Kasumi-1 (cell line): ENCODE measurements at regions not wholly inside any gene's neighbourhood (a gene's known extent, or its start where the extent isn't known, plus 50 kb on each side); places are given as distances from the start of the nearest gene placed in this dataset.

ENCODE experiments used
- DNase-seq, 2 experiments: peaks; one replicate each; lab custom pipeline; 2025; lab: John Stamatoyannopoulos, UW

- no peak for DNase-seq
These were observed 511.8 kb downstream of the METTL15 start for GRCh38 chr11:28619846-28620540.

DNA sequence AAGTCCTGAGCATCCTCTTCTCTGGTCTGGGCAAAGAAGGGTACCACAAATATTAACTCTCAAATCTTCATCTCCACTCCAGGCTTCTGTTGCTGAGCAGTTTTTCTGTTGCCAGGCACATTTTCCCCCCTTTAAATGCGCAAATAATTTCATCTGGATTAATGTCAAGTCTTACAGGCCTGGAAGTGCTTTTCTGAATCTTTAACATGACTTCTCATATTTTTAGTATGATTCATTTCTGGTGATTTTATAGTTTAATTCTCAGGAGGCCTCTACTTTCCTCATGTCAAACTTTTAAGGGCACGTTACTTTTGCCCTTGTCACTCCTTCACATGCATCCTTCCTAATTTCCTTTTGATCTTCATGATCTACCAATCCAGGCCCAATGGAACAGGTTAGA, 510.2 kb downstream of the METTL15 start:
- DNase-seq, result no peak

- DNase-seq, result no peak
These were observed 508.2 kb downstream of the METTL15 start for GRCh38 chr11:28616160-28616965.

DNA sequence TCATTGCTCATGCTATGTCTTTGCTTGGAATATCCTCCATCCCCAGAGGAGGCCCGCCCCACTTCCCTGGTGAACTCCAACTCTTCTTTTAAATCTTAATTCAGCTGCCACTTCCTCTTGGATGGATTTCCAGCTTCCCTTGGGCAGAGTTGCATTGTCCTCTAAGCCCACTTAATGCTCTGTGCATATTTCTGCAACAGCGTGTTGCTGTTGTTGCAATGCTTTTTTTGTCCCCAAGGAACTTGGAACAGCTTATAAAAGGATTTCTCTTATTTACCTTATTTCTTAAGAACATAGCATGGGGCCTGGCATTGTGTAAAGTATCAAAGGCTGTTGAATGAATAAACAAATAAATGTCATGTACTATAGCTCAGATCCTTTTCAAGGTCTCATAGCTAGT, 507.4 kb downstream of the METTL15 start:
- DNase-seq, result no peak

DNA sequence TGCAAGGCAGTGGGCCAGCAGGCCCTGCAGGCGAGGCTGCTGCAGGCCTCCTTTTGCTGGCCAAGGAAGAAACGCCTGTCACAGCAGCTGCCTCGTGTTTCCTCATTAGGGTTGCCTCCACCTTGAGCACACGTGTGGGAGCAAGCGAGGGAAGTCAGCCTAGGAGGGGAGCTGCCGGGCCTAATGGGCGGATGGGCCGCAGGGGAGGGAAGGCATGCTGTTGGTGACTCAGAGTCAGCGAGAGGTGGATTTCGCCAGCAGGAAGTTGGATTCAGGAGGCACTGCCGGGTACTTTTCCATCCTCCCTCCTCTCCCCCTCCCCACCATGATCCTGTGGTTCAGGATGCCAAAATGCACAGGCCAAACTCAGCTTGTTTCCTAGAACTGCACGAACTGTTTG, 498.7 kb downstream of the METTL15 start:
- no peak for DNase-seq

DNA sequence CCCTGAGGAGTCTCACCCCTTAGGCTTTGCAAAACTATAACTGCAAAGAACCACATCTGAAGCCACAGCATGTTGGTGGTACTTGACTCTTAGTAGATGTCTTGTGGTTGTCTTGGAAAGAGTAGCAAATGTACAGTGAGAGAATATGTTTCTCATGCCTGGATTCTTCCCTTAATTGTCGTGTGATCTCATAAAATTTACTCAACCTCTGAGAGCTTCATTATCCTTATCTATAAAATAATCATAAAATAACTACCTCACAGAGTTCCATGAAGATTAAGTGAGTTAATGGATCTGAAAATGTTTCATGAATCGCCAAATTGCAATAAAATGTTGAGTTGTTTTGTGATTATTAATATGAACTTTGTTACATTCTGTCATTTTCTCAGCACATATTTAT, 491.5 kb downstream of the METTL15 start:
- DNase-seq, result no peak

DNA sequence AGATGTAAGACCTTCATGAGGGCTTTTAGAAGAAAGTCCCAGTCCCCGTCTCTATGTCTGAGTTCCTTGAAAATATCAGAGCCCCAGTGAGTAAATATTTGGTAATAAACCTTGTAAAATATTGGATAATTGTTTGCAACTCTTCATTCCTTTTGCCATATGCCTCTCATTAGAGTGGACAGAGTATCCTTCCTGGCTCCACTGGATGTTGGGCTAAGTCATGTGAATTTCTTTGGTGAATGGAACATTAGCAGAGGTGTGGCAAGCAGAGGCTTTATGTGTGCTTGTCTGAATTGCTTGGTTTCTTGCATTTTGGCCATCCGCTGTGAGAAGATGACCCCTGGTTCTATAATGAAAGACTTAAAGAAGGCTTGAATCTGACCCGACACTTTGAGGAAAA, 490.3 kb downstream of the METTL15 start:
- DNase-seq, result no peak

- DNase-seq, result no peak
These were observed 488.6 kb downstream of the METTL15 start for GRCh38 chr11:28596816-28597215.

DNA sequence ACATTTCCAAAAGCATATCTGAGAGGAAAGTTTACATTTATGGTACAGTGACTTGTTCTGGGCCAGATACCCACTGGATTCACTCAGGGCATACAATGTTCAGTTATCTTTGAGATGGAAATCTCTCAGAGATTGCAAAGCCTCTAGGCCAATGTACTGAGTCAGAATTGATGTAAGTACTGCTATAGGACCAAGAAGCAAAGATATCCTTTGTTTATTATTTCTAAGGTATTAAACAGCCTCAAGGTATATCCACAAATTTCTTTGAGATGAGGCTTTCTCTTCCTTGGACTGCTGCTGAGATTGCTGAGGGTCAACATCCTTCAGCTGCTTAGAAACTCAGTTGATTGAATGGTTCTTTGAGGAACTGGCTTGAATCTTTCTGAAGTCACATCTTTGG, 484.0 kb downstream of the METTL15 start:
- DNase-seq, result no peak

DNA sequence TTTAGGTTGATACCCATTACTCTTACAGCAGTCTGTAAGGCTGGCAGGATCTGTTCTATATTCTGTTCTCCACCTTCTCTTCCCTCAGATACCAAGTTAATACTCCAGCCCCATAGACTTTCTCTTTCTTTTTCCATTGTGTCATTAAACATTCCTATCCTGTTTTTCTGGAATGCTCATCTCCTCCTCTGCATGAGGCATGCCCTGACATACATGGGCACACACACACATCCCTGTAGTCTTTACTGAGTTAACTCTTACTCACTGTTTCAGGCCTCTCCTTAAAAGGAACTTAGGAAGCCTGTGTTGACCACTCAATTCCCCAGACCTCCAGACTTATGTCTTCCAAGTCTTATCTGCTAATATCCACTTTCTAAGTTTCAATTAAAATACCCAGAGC, 476.8 kb downstream of the METTL15 start:
- no peak for DNase-seq

DNA sequence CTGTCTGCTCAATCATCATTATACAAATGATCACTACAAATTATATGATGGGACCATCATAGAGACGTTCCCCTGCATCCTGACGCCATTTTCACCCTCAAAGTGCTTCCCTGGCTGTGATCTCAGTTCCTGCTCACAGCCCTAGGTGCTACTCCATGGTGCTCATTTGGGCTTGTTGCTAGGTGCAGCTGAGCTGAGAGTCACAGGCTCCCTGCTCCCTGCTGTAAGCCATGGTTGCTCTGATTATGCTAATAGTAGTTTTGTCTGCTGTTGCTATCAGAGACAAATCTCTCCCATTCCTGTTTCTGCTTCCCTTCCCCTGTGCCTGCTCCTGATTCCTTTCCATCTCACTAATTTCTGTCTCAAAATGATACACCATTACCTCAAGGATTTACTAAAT, 474.3 kb downstream of the METTL15 start:
- no peak for DNase-seq

GRCh38 chr11:28581286-28582242, 473.4 kb downstream of the METTL15 start:
- no peak for DNase-seq

- DNase-seq, result no peak
These were observed 463.2 kb downstream of the METTL15 start for GRCh38 chr11:28571371-28571770.

DNA sequence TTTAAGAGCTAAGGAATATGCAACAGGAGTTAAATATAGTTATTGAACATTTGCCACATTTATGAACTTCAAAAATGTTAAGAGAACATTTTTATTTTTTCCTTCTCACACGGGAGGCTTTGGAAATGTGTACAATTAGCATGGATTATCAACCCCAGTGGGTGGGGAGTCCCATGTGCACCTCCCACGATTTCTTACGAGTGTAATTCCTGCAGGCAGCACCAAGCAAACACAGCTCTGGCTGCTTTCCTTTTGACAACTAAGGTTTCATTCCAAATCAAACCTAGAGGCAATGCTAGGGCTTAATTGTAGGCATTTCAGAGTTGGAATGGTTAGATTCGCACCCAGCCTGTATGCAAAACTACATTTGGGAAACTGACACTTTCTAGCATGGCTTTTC, 460.9 kb downstream of the METTL15 start:
- no peak for DNase-seq

DNA sequence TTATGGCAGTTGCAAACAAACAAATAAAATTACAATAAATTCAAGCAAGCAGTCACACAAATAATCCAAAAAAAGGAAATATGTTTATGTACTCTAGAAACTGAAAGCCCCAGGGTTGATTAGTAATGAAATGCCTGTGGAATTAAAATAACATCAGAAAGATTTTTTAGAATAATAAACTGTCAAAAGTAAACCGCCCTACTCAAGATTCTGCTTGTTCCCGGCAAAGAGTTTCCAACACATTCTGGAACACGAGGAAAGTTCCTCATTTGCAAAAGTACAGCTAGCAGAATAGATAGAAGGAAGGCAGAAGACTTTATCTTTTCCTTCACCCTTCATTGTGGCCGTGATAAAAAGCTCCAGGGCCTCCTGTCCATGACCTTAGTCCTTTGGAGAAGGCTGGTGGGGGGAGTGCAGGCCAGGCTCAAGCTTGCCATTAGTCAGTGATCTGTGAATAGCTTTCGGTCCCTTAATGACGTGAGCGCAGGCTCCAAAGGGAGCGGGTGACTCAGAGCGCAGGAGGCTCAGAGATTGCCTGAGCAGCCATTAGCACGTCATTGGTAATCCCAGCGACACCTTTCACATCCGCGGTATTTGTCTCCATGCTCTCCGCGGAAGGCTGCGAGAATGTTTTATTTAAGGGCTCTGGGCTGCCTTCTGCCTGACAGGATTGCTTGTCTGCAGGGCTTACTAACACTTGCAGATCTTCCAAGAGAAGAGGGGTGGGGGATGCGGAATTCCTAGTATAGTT, 458.3 kb downstream of the METTL15 start:
- no peak for DNase-seq

DNA sequence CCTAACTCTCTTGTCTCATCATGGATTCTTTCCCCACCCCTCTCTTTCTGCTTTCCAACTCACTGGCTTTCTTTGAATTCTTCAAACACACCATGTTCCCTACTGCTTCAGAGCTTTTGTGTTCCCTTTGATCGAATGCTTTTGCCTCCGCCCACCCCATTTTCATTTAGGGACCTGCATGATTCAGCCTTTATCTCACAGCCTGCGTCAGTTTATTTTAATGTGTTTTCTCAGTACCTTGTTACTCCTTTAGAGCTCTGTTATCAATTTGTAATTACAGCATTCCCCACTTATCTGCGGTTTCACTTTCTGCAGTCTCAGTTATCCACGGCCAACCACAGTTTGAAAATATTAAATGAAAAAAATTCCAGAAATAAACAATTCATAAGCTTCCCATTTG, 451.3 kb downstream of the METTL15 start:
- no peak for DNase-seq

- DNase-seq, result no peak
These were observed 439.1 kb downstream of the METTL15 start for GRCh38 chr11:28547321-28547741.

- no peak for DNase-seq
These were observed 437.3 kb downstream of the METTL15 start for GRCh38 chr11:28545536-28545935.

DNA sequence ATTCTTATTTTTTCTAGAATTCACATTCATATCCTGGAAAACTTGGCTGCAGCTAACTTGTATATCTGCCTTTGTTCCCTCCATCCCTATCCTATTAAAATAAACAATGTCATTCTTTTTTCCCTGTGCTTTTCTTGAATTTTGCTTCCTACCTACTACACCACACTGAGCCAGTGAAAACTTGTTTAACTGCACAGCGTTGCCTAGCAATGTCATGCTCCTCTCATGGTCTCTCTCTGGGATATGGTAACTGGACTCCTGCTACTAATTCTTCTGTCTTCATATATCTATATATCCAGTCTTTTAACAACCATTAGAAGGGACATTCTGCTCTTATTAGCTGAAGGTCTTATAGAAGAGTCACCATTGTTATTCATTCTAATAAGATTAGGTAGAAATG, 434.4 kb downstream of the METTL15 start:
- DNase-seq, result no peak

DNA sequence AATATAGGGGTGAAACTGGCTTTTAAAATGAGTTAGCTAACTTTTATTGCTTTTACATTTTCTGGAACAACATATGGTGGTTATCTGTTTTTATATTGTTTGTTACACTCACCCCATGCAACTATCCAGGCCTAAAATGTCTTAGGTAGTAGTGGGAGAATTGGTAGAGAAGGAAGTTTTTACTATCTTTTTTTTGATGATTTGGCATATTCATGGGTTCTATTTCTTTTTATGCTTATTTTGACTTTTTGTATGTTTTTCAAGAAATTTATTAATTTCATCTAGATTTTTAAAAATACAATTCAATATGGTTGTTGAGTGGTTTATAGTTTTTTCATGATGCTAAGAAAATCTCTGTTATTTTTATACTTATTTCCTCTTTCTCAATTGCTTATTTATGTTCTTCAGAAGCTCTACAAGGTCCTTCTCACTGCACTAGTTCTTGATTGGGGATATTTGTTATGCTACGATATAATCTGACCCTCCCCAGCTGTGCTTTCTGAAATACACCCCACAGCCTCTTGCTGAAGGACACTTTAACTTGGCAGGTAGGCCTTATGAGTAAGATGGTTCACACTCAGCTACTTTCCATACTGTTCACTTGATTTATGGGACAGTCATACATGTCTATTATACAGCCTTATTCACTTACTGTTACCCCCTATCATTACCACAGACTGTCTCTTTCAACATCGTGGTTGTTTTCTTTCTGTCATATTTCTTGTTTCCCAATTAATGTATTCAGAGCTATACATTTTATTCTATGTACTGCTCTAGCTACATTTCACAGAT, 431.2 kb downstream of the METTL15 start:
- DNase-seq, result no peak

GRCh38 chr11:28537822-28538221, 429.6 kb downstream of the METTL15 start:
- no peak for DNase-seq
